ENCODE measurements at regions not wholly inside any gene's neighbourhood (a gene's known extent, or its start where the extent isn't known, plus 50 kb on each side); places are given as distances from the start of the nearest gene placed in this dataset.
A peak's percentile ranks its signal among the peaks of the same experiment; 100 is the strongest.
"Not testable (repeated sequence)": the region's sequence is repeated elsewhere in the genome, so short reads cannot be mapped to it uniquely, and the experiment has no call there.

DNA sequence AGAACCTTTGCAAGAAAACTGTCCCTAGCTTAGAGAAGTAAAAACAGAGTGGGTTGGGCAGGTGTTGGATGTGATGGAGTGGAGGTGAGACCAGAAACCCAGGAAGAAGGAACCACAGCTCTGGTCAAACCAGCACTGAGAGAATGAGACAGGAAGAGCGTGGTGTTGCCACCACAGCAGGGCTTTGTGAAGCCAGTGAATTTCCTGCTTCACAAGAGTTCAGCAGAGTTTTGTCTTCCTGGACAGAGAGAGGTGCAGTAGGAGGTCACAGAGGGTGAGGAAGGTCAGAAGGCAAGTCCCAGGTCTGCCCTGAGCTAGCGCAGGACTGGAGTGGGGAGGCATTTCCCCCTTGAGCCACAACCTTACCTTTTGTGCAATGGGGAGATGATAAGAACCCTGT is 2306.2 kb upstream of the ACO1 start:
- DNase-seq = no peak

DNA sequence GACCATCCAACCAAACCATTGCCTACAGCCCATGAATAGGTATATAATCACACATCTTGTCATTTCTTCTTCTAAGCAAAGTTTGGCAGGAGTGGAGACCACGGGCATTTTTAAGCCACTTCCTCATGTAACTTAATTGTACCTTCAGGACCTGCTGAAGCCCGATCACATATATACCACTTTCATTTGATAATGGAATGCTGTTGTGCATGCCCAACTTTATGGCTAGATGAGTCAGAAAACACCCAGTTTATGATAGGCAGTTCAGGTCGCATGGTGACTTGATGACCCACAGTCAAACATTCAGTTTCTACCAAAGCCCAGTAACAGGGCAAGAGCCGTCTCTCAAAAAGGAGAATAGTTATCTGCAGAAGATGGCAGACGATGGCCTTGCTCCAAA is 2295.0 kb upstream of the ACO1 start:
- DNase-seq = no peak

DNA sequence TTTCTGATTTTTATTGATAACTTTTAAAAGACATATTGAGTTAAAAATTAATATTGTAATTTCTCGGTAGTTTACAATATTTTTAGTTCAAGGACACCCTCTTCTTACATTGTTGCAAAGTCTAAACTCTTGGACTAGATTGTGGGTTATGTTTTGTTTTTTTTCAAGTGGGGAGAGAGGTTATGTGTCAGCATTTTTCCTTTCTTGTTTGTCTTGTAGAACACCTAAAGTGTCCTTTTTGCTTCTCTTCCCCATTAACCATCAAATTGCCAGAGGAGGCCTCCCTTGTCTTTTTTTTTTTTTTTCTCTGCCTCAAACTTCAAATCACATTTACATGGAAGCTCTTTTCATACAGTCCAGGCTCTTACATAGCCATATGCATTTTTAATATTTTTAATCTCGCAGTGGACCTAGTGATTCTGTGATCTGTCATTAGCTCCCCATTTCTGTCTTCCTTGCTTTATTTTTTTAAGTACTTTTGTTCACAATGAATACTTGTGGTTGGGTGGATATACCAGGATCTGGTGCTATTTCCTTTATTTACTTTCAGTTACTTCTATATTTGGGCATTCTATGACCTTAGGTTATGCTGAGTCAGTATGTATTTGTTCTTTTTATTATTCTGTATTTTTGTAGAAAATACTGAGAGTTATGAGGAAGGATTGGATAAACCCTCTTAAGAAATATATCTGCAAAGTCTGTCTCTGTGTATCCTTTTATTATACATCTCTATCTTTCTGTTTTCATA is 2280.6 kb upstream of the ACO1 start:
- DNase-seq = no peak

DNA sequence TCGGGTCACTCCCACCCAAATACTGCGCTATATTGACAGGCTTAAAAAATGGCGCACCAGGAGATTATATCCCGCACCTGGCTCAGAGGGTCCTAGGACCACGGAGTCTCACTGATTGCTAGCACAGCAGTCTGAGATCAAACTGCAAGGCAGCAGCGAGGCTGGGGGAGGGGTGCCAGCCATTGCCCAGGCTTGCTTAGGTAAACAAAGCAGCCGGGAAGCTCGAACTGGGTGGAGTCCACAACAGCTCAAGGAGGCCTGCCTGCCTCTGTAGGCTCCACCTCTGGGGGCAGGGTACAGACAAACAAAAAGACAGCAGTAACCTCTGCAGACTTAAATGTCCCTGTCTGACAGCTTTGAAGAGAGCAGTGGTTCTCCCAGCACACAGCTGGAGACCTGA is 2277.3 kb upstream of the ACO1 start:
- not testable (repeated sequence) for DNase-seq

DNA sequence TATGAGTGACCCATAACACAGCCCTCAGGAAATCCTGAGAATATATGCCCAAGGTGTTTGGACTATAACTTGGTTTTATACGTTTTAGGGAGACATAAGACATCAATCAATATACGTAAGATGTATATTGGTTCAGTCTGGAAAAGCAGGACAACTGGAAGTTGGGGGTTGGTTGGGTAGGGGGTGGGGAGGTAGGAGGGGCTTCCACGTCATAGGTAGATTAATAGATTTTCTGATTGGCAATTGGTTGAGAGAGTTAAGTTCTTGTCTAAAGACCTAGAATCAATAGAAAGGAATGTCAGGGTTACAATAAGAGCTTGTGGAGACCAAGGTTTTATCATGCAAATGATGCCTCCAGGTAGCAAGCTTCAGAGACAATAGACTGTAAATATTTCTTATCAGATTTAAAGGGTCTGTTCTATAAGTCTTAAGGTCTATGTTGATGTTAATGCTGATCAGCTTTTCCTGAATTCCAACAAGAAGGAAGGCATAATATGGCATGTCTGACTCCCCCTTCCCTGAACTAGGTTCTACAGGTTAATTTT is 2267.7 kb upstream of the ACO1 start:
- DNase-seq = no peak

DNA sequence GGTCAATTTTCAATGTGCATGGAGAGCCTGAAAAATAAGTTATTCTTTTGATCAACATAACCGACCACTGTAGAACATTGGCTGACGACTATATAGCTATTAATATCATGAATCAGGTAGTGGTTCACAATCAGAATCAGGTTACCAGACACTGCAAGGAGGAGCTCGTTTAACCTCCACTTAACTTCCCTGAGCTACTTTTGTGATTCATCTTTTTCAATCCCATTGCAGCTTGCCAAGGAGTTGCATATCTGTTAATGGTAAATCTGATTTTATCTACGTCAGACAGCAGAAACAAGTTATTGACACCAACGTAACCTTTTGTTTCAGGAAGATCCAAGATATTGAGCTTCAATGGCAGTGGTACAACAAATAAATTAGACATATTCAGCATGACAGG is 2263.8 kb upstream of the ACO1 start:
- DNase-seq = no peak

DNA sequence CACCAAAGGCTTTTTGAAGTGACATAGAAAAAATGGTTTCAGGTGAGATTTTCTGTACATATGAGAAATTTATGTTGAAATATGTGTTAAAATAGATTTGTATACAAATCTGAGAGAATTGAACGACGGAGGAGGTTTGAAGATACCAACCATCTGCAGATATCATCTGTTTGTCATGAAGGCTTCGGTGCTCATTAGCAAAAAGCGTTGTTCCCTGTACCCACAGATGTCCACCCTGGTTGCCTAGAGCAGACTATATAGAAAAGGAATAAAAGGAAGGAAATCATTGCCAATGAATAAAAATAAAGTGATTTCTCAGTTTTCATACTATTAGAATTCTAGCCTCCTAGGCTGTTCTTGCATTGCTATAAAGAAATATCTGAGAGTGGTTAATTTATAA is 2262.8 kb upstream of the ACO1 start:
- DNase-seq = no peak

DNA sequence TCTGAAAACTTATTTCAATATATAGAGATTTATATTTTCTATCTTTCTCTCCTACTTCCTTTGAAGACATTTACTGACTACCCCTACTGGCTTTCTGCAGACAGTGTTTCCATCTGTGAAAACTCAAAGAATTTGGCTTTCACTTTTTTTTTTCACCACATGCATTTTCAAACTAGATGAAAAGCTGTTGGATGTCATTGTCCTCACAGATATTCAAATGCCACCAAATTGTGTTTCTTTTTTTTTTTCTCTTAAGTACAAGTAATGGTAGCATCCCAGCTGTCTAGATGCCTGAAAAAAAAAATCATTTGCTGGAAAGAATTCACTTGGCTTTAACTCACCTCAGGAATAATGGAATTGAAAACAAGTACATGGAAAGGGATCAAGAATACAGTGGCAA is 2258.6 kb upstream of the ACO1 start:
- DNase-seq = no peak

DNA sequence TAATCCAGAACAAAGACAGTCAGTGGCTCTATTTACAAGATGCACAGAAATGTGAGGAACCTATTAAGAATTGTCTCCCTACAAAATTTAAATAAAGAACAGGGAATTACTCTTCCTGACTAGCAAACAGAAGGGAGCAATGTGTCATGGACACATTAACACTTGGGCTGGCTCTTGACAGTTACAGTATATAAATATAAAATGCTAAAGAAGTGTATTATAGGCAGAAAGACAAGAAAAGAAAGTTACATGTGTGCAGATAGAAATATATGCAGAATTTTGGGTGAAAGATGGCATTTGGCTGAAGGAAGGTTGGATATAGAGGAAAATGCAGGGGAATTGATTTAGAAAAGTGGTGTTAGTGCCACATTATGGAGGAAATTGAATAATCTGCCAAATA is 2257.1 kb upstream of the ACO1 start:
- no peak for DNase-seq

DNA sequence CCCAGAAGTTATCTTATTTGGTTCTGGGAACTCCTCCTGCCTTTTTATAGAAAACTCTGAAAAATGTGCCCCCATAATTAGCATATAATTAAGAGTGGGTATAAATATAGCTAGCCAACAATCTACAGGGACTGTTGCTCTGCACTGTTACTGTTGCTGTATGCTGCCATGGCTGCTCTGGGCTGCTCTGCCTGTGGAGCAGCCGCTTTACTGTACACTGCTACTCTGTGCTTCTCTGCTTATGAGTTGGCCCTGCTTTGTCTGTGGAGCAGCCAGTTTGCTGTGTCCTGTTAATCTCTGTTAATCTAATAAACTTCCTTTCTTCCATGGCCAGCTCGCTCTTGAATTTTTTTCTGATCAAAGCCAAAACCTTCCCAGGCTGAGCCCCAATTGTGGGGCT is 2244.0 kb upstream of the ACO1 start:
- DNase-seq = no peak

DNA sequence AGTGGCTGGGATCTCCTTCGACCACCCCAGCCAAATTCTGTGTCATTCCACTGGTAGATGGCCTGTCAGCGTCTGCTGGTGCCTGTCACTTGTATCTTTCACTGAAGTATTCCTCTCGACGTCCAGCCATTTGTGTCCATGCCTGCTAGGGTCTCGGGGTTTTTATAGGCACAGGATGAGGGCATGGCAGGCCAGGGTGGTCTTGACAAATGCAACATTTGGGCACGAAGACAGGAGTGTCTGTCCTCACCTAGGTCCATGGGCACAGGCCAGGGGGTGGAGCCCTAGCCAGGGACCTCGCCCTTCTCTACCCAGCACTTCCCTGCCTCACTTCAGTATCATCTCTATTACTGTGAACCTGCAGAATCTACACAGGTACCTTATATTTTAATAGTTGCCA is 2223.9 kb upstream of the ACO1 start:
- no peak for DNase-seq

DNA sequence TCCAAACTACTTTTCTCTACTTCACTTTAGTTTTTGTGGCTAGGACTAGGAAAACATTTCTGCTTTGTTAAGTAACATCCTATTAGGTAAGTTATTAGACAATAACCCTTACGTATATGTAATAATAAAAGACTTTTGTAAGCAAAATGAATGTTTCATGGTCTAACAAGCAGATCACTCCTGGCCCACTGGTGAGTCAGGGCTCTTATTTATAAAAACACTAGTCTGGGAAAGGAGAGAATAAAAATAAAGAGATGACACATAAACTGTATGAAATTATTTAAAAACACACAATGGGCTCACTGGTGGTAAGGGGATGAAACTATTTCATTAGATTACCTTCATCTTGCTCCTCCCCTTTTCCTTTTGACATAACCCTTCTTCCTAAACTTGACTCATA is 2212.2 kb upstream of the ACO1 start:
- DNase-seq = no peak

DNA sequence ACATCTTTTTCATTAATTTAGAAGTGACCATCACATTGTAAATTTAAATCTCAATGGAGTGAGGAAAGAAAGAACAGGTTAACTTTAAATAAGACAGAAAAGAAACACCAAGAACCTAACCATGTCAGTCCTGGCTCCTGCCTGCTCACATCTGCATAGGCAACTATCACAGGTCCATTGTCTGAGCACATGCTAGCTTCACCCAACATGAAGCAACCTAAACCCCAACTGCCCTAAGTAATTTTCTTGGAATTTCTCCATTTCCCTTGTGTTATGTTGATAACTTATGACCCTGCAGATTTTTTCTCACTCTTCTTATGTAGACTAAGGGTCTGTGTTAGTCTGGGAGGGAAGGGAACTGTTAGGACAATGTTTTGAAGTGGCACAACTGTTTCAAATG is 2205.8 kb upstream of the ACO1 start:
- no peak for DNase-seq

DNA sequence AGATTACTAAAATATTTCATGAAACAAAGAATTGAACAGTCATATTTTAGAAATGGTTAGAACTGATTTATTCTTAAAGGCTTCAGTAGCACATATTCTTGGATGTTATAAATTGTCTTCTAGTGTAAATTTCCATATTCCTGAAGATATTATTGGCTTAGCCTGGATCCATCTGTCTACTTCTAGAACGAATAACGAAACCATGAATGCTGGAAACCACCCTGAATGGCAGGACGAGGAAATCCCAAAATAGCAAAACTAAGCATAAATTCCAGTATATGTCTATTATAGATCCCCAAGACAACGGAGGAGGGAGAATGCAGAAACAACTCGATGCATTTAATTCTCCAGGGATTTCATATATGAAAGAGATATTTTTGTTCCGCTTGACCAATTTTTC is 2191.0 kb upstream of the ACO1 start:
- DNase-seq = no peak

DNA sequence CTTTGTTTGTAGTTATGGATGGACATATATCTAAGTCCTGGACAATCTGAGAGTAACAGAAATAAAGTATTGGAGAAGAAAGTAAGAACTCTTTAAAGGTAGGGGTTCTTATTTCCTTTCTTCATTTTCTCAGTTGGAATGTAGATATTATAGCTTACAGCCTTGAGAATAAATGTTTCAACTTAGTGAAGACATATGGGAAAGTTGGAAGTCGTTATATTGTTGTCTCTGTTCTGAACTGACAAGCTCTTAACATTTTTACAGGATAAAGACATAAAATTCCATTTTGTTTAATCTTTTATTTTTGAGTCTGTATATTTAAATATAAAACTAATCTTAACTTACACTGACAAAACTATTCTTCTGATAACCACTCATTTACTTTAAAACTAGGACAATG is 2187.5 kb upstream of the ACO1 start:
- DNase-seq = no peak

DNA sequence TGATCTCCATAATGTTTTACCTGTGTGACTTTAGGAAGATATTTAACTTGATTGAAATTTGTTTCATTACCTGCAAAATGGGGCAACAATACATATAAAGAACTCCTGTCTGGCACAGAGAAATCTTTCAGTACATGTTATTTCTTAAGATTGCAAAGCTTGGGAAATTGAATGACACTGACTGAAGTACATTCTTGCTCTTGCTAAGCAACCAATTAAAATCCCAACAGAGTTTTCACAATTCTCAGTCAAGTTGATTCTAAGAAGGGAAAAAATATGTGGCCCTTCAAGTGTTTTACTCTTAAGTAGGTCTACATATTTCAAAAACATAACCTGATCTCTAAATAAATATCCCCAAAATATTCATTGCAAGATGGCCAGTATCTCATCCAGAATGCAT is 2187.0 kb upstream of the ACO1 start:
- DNase-seq = no peak

DNA sequence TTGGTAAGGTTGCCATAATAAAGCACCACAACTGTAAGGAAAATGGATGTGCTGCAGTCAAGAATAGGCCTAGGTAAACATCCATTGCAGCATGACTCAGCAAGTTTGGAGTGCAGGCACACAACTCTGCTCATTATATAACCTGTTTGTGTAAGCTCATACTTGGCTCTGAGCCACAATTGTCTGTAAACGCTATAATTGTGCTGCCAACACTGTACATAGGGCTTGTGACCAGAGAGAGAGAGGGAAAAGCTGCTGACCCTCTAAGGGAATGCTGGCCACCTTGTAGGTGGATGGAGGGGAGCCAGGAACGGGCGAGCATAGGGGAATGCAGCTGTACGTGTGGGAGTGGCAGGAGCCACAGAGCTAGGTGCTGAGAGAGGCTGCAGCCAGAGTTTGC is 2186.5 kb upstream of the ACO1 start:
- peak; percentile 3 for DNase-seq

DNA sequence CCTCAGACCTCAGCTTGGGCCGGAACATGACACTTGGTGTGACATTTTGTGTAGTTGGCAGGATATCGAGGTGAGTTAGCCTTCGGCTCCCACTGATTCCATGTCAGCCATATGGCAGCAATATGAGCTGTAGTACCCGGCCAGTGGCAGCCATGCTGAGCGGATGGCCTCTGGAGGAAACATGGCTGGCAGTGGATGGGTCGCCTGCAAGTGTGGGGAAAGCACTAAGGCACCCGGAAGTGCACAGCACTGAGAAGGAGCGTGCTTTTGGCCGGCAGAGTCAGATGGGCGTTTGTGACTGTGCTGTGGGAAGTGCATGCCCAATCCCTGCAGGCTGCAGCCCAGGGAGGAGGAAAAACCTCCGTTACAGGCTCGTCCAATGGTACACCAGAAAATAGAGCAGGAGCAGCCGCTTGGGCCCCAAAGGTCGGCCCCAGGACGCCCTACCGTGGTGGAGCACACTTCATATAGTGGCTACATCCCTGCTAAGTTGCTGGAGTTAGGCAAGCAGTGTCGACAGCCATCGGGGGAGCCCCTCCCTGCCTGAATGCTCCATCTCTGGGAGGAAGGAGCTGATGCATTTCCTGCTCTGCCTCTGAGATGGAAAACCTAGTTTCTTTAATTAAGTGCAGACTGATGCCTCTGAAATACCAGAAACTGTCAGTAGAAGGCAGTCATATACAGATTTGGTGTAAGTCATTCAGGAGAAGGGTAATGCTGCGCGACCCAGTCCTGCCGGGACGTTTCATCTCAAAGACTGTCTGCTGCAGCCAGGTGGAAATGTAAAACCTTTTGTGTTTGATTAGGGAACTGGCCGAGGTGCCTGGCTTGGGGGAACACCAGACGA is 2185.8 kb upstream of the ACO1 start:
- no peak for DNase-seq

DNA sequence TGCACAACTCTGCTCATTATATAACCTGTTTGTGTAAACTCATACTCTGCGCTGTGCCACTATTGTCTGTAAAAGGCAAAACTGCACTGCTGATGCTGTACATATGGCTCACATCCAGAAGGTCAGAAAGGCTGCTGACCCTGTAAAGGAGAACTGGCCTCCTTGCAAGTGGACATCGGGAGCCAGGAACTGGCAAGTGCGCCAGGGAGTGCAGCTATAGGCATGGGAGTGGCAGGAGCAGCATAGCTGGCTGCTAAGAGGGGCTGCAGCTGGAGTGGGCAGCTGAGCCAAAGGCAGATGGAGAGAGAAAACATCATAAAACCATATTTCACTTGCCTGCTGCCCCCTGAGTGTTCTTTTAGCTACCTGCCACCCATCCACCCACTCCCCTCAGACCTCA is 2183.4 kb upstream of the ACO1 start:
- DNase-seq = no peak

DNA sequence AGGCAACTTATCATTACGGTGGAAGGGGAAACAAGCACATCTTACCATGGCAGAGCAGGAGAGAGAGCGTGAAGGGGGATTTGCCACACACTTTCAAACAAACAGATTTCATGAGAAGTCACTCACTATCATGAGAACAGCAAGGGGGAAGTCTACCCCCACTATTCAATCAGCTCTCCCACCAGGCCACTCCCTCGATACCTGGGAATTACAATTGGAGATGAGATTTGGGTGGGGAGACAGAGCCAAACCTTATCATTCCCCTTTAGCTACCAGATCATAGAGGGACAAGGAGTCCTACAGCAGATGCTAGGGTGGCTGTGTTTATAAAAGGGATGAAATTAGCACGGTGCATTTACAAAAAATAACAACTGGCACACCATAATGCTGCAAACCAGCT is 2149.4 kb upstream of the ACO1 start:
- DNase-seq = no peak

DNA sequence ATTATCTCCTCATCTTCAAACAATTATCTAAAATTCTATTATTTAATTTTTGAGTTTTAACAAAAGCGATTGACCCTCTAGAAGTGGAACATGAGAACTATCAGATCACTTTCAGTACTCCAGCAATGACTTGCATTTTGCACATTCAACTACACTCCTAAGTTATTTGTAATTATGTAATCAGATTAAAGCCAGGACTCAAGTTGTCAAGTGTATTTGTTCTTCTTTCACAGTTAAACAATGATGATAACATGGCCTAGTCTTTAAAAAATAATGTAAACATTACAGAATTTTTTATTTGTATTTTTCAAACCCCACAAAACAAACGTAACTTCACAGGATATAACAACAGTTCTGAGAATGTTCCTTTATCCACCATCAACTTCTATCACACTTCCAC is 2148.9 kb upstream of the ACO1 start:
- no peak for DNase-seq

DNA sequence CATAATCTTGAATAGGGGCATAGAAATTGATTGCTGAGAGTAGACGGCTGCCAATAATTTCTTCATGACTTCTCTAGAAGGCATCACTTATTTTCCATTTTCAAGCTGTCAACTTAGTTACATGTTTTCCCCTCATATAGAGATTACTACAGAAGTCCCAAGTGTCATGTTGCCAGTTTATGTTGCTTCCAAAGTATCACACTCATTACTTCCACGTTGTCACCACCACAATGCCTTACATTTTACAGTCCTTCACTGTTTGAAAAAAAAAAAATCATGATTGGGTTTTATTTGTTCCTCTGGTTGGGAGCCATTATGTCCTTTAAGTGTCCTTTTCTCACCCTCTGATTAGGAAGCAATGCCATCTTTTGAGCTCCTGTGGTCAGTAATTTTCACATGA is 2144.6 kb upstream of the ACO1 start:
- DNase-seq = no peak

DNA sequence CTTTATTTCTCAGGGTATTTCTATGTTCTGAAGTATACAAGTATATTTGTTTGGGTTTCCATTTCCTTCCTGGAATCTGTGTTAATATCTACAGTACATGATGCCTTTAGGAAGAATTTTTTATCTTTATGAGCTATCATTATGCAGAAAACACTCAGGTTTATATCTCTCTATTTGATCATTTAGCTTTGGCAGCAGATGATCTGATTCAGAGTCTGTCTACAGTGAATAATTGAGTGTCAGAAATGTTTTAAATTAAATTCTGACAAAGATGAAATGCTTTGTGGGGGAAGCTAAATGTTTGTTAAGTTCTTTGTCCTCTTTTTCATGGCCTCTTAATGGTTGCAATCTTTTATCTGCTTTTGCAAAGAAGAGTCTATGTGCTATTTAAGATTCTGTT is 2141.0 kb upstream of the ACO1 start:
- DNase-seq = no peak

DNA sequence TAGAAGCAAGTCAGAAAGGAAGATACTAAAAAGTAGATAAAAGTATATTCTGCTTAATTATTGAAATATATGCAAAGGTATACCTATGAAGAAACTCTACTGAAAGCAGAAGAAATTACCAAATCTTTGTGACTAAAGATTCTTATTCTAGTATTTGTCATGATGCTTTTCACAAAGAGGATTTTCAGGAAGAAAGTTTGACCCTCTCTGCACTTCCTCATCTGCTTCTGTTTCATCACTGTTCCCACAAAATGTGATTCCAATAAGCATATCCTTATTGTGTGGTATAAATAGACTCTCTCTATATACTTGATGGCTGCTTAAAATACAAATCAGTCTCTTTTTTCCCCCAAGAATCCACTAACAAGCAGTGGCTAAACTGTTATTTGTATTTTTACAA is 2139.6 kb upstream of the ACO1 start:
- DNase-seq = no peak
